Thyroid gland (tissue), 4 donors: ENCODE measurements at regions not wholly inside any gene's neighbourhood (a gene's known extent, or its start where the extent isn't known, plus 50 kb on each side); places are given as distances from the start of the nearest gene placed in this dataset.
A peak's percentile ranks its signal among the peaks of the same experiment; 100 is the strongest.

Source experiments
- DNase-seq, 2 donors: peaks; one replicate each; pipeline ENCODE4 v3.0.0-alpha.2; 2019
- H3K27ac ChIP-seq, 3 donors: fragments of 200-600 bp; sonication (generic); 1 replicate in 2 of 3; 2 replicates in 1 of 3; pipeline ENCODE4 v1.5.1; 2016 to 2019; ENCODE audit warnings: mild to moderate bottlenecking in 1 of 3, moderate library complexity in 1 of 3
- H3K27me3 ChIP-seq: fragments of 200-600 bp; sonication (generic); one replicate; pipeline ENCODE4 v1.5.1; 2019
- H3K36me3 ChIP-seq, 2 donors: fragments of 200-600 bp; sonication (generic); one replicate each; pipeline ENCODE4 v1.5.1; 2016 to 2019
- H3K4me1 ChIP-seq, 2 donors: fragments of 200-600 bp; sonication (generic); one replicate each; pipeline ENCODE4 v1.5.1; 2017 to 2019
- H3K4me3 ChIP-seq, 3 donors: fragments of 200-600 bp; sonication (generic); replicated peaks in 1 of 3; 1 replicate in 2 of 3; 2 replicates in 1 of 3; pipeline ENCODE4 v1.5.1; 2016; ENCODE audit warnings: mild to moderate bottlenecking in 1 of 3
- H3K9me3 ChIP-seq: fragments of 200-600 bp; sonication (generic); one replicate; pipeline ENCODE4 v1.5.1; 2017
- CTCF ChIP-seq, 6 experiments: fragments of 200-600 bp in 3 of 6; fragments of 450-650 bp in 3 of 6; sonication (generic) in 3 of 6; IDR thresholded peaks; one replicate each; pipeline ENCODE4 v1.5.1; 2016 to 2019; ENCODE audit warnings: antibody characterized with exemption in 6 of 6, mild to moderate bottlenecking in 2 of 6, inconsistent platforms in 1 of 6, moderate library complexity in 1 of 6
- POLR2A ChIP-seq, 2 donors: fragments of 450-650 bp; IDR thresholded peaks; one replicate each; pipeline ENCODE4 v1.6.1; 2017; ENCODE audit warnings: antibody characterized with exemption in 2 of 2, mild to moderate bottlenecking in 2 of 2, moderate library complexity in 1 of 2
- WGBS, 2 donors: methylation state at CpG; one replicate each; pipeline ENCODE4 v1.1.5; 2017; 5-methylcytosine and 5-hydroxymethylcytosine counted together
- intact Hi-C: fragments of 100-400 bp; cut with DNase I; formaldehyde crosslinking; loops from one replicate; pipeline ENCODE4 v1.15.1; 2023

- H3K27ac ChIP-seq = no peak overlapping the region
- WGBS, 2 donors = 74% methylated on average over 10 of the region's 10 CpGs
Measured at GRCh38 chr6:168968228-168968627, 285.4 kb downstream of the THBS2 start.

DNA sequence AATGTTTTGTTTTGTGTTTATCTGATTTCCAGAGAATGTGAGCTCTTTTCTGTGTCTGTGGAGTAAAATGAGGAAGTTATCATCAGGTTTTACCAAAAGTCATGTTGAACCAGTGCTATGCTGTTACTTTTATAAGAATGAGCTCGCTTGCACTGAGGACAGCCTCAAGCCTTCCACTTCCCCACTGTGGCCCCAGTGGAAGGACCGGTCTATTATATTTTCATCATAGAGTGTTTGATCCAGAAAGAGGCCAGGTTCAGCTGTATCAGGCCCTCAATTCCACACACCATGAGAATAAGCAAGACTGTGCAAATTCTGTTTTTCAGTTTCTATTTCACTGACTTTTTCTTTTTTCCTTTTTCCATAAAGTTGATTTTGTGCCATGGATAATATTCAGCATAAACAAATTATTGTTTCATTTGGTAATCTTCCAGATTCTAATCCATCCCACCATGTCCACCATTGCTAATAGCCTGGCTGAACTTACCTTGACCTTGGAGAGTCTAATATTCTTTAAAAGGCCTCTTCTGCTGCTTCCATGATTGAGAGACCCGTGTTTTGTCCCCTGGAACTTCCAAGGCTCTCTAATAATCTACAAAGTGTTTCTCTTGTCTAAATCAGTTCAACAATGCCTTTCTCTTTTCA is 286.2 kb downstream of the THBS2 start:
- H3K4me1 ChIP-seq = peaks cover 4 to 6% of the 10 kb centered on the region in 2 donors
- WGBS, 2 donors = 65 to 71% methylated on average over 3 of the region's 3 CpGs
- no peak for DNase-seq
- no peaks in the 10 kb centered on the region for H3K36me3 ChIP-seq
- no peak overlapping the region for H3K27ac ChIP-seq
- no peaks in the 10 kb centered on the region for H3K9me3 ChIP-seq
- intact Hi-C loops = no loop called here
- H3K27me3 ChIP-seq = no peaks in the 10 kb centered on the region
- TF ChIP-seq CTCF (IDR thresholded peaks at IDR 0.05) (no peak), POLR2A (IDR thresholded peaks at IDR 0.05) (no peak)
- no peak overlapping the region for H3K4me3 ChIP-seq

More at GRCh38 chr6:168968228-168968627, 285.4 kb downstream of the THBS2 start:
- peak in 1 of 2 donors; percentile 15 for DNase-seq
- Histone ChIP-seq H3K36me3 (no peaks in the 10 kb centered on the region), H3K4me1 (peaks cover 4 to 6% of the 10 kb centered on the region in 2 donors), H3K9me3 (no peaks in the 10 kb centered on the region), H3K27me3 (no peaks in the 10 kb centered on the region), H3K4me3 (no peak overlapping the region)
- intact Hi-C loops = no loop called here
- TF ChIP-seq POLR2A (IDR thresholded peaks at IDR 0.05) (no peak), CTCF (IDR thresholded peaks at IDR 0.05) (no peak)

- Histone ChIP-seq H3K36me3 (no peaks in the 10 kb centered on the region), H3K27me3 (no peaks in the 10 kb centered on the region), H3K27ac (no peak overlapping the region), H3K9me3 (no peaks in the 10 kb centered on the region), H3K4me1 (no peaks in the 10 kb centered on the region), H3K4me3 (no peak overlapping the region)
- intact Hi-C loops = no loop called here
- WGBS, 2 donors = 66 to 78% methylated on average over 14 of the region's 14 CpGs
- no peak for DNase-seq
- TF ChIP-seq POLR2A (IDR thresholded peaks at IDR 0.05) (no peak), CTCF (IDR thresholded peaks at IDR 0.05) (no peak)
Measured at GRCh38 chr6:168964138-168964835, 289.4 kb downstream of the THBS2 start.

GRCh38 chr6:168962886-168963285 is 290.8 kb downstream of the THBS2 start:
- H3K4me3 ChIP-seq = no peak overlapping the region
- intact Hi-C loops = no loop called here
- WGBS, 2 donors = 77 to 84% methylated on average over 14 of the region's 14 CpGs
- H3K4me1 ChIP-seq = no peaks in the 10 kb centered on the region
- DNase-seq = no peak
- H3K36me3 ChIP-seq = no peaks in the 10 kb centered on the region
- H3K27me3 ChIP-seq = no peaks in the 10 kb centered on the region
- no peak overlapping the region for H3K27ac ChIP-seq
- no peaks in the 10 kb centered on the region for H3K9me3 ChIP-seq
- TF ChIP-seq CTCF (IDR thresholded peaks at IDR 0.05) = no peak
- no peak for TF ChIP-seq POLR2A (IDR thresholded peaks at IDR 0.05)

GRCh38 chr6:168961264-168961656 is 292.4 kb downstream of the THBS2 start:
- Histone ChIP-seq H3K4me1 (no peaks in the 10 kb centered on the region), H3K36me3 (no peaks in the 10 kb centered on the region), H3K4me3 (no peak overlapping the region), H3K27ac (no peak overlapping the region), H3K27me3 (no peaks in the 10 kb centered on the region), H3K9me3 (no peaks in the 10 kb centered on the region)
- WGBS, 2 donors = 91 to 92% methylated on average over 13 of the region's 13 CpGs
- intact Hi-C loops = no loop called here
- no peak for DNase-seq
- TF ChIP-seq POLR2A (IDR thresholded peaks at IDR 0.05) (no peak), CTCF (IDR thresholded peaks at IDR 0.05) (no peak)
